GM23338 (cell line): ENCODE measurements at regions not wholly inside any gene's neighbourhood (a gene's known extent, or its start where the extent isn't known, plus 50 kb on each side); places are given as distances from the start of the nearest gene placed in this dataset.

Source experiments
- CREB1 ChIP-seq: fragments of 250-450 bp; sonication (Bioruptor Pico); IDR thresholded peaks from 2 replicates; pipeline ENCODE4 v1.5.0; 2020; ENCODE audit warnings: low read depth, mild to moderate bottlenecking, moderate library complexity
- EZH2 ChIP-seq: fragments of 200-600 bp; sonication (generic); IDR thresholded peaks from one replicate; pipeline ENCODE4 v1.8.0; 2017; ENCODE audit warnings: antibody characterized with exemption, mild to moderate bottlenecking, low read depth; ENCODE audit not compliant: unreplicated experiment
- EZH2phosphoT487 ChIP-seq: fragments of 200-600 bp; sonication (generic); IDR thresholded peaks from one replicate; pipeline ENCODE4 v1.8.1; 2018; ENCODE audit warnings: antibody characterized with exemption; ENCODE audit not compliant: unreplicated experiment
- JUNB ChIP-seq: IDR thresholded peaks from one replicate; pipeline ENCODE4 v1.6.1; 2016; ENCODE audit warnings: antibody characterized with exemption; ENCODE audit not compliant: unreplicated experiment
- POLR2AphosphoS5 ChIP-seq: IDR thresholded peaks from 2 replicates; pipeline ENCODE4 v1.6.1; 2016; ENCODE audit warnings: antibody characterized with exemption, low read depth
- ZNF114 ChIP-seq: fragments of 250-450 bp; sonication (Bioruptor Pico); IDR thresholded peaks from 2 replicates; pipeline ENCODE4 v1.5.0; 2020; ENCODE audit warnings: mild to moderate bottlenecking, moderate library complexity
- TF ChIP-seq, protein P1 (sequence below): IDR thresholded peaks from one replicate; pipeline ENCODE4 v1.6.1; 2018; ENCODE audit warnings: antibody characterized with exemption; ENCODE audit not compliant: unreplicated experiment
- TF ChIP-seq, protein P2 (sequence below), 2 experiments: fragments of 200-600 bp in 1 of 2; sonication (generic) in 1 of 2; conservative IDR thresholded peaks; 2 replicates each; pipeline versions ENCODE4 v1.5.1 to v1.6.1; 2016 to 2017; ENCODE audit warnings: antibody characterized with exemption in 2 of 2, low read depth in 2 of 2, mild to moderate bottlenecking in 2 of 2, moderate library complexity in 1 of 2
- TF ChIP-seq, protein P3 (sequence below): fragments of 250-450 bp; sonication (Bioruptor Pico); IDR thresholded peaks from 2 replicates; pipeline ENCODE4 v1.5.0; 2020; ENCODE audit warnings: mild to moderate bottlenecking, moderate library complexity

GRCh38 chr12:131535779-131536178 lies 175.1 kb upstream of the SFSWAP start:
- TF ChIP-seq, protein P1, sequence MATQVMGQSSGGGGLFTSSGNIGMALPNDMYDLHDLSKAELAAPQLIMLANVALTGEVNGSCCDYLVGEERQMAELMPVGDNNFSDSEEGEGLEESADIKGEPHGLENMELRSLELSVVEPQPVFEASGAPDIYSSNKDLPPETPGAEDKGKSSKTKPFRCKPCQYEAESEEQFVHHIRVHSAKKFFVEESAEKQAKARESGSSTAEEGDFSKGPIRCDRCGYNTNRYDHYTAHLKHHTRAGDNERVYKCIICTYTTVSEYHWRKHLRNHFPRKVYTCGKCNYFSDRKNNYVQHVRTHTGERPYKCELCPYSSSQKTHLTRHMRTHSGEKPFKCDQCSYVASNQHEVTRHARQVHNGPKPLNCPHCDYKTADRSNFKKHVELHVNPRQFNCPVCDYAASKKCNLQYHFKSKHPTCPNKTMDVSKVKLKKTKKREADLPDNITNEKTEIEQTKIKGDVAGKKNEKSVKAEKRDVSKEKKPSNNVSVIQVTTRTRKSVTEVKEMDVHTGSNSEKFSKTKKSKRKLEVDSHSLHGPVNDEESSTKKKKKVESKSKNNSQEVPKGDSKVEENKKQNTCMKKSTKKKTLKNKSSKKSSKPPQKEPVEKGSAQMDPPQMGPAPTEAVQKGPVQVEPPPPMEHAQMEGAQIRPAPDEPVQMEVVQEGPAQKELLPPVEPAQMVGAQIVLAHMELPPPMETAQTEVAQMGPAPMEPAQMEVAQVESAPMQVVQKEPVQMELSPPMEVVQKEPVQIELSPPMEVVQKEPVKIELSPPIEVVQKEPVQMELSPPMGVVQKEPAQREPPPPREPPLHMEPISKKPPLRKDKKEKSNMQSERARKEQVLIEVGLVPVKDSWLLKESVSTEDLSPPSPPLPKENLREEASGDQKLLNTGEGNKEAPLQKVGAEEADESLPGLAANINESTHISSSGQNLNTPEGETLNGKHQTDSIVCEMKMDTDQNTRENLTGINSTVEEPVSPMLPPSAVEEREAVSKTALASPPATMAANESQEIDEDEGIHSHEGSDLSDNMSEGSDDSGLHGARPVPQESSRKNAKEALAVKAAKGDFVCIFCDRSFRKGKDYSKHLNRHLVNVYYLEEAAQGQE, result no peak
- TF ChIP-seq, protein P2, sequence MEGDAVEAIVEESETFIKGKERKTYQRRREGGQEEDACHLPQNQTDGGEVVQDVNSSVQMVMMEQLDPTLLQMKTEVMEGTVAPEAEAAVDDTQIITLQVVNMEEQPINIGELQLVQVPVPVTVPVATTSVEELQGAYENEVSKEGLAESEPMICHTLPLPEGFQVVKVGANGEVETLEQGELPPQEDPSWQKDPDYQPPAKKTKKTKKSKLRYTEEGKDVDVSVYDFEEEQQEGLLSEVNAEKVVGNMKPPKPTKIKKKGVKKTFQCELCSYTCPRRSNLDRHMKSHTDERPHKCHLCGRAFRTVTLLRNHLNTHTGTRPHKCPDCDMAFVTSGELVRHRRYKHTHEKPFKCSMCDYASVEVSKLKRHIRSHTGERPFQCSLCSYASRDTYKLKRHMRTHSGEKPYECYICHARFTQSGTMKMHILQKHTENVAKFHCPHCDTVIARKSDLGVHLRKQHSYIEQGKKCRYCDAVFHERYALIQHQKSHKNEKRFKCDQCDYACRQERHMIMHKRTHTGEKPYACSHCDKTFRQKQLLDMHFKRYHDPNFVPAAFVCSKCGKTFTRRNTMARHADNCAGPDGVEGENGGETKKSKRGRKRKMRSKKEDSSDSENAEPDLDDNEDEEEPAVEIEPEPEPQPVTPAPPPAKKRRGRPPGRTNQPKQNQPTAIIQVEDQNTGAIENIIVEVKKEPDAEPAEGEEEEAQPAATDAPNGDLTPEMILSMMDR (conservative IDR thresholded peaks at IDR 0.05; ENCODE audit: low read depth in 2 of 2), result no peak
- TF ChIP-seq POLR2AphosphoS5, result no peak
- no peak for TF ChIP-seq EZH2phosphoT487
- TF ChIP-seq, protein P3, sequence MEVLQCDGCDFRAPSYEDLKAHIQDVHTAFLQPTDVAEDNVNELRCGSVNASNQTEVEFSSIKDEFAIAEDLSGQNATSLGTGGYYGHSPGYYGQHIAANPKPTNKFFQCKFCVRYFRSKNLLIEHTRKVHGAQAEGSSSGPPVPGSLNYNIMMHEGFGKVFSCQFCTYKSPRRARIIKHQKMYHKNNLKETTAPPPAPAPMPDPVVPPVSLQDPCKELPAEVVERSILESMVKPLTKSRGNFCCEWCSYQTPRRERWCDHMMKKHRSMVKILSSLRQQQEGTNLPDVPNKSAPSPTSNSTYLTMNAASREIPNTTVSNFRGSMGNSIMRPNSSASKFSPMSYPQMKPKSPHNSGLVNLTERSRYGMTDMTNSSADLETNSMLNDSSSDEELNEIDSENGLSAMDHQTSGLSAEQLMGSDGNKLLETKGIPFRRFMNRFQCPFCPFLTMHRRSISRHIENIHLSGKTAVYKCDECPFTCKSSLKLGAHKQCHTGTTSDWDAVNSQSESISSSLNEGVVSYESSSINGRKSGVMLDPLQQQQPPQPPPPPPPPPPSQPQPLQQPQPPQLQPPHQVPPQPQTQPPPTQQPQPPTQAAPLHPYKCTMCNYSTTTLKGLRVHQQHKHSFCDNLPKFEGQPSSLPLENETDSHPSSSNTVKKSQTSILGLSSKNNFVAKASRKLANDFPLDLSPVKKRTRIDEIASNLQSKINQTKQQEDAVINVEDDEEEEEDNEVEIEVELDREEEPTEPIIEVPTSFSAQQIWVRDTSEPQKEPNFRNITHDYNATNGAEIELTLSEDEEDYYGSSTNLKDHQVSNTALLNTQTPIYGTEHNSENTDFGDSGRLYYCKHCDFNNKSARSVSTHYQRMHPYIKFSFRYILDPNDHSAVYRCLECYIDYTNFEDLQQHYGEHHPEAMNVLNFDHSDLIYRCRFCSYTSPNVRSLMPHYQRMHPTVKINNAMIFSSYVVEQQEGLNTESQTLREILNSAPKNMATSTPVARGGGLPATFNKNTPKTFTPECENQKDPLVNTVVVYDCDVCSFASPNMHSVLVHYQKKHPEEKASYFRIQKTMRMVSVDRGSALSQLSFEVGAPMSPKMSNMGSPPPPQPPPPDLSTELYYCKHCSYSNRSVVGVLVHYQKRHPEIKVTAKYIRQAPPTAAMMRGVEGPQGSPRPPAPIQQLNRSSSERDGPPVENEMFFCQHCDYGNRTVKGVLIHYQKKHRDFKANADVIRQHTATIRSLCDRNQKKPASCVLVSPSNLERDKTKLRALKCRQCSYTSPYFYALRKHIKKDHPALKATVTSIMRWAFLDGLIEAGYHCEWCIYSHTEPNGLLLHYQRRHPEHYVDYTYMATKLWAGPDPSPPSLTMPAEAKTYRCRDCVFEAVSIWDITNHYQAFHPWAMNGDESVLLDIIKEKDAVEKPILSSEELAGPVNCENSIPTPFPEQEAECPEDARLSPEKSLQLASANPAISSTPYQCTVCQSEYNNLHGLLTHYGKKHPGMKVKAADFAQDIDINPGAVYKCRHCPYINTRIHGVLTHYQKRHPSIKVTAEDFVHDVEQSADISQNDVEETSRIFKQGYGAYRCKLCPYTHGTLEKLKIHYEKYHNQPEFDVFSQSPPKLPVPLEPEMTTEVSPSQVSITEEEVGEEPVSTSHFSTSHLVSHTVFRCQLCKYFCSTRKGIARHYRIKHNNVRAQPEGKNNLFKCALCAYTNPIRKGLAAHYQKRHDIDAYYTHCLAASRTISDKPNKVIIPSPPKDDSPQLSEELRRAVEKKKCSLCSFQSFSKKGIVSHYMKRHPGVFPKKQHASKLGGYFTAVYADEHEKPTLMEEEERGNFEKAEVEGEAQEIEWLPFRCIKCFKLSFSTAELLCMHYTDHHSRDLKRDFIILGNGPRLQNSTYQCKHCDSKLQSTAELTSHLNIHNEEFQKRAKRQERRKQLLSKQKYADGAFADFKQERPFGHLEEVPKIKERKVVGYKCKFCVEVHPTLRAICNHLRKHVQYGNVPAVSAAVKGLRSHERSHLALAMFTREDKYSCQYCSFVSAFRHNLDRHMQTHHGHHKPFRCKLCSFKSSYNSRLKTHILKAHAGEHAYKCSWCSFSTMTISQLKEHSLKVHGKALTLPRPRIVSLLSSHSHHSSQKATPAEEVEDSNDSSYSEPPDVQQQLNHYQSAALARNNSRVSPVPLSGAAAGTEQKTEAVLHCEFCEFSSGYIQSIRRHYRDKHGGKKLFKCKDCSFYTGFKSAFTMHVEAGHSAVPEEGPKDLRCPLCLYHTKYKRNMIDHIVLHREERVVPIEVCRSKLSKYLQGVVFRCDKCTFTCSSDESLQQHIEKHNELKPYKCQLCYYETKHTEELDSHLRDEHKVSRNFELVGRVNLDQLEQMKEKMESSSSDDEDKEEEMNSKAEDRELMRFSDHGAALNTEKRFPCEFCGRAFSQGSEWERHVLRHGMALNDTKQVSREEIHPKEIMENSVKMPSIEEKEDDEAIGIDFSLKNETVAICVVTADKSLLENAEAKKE (CRISPR knock-in tag), result no peak
- no peak for TF ChIP-seq EZH2
- no peak for TF ChIP-seq ZNF114 (CRISPR knock-in tag)
- no peak for TF ChIP-seq CREB1
- TF ChIP-seq JUNB, result no peak
